LNCAP (cell line): ENCODE measurements at regions not wholly inside any gene's neighbourhood (a gene's known extent, or its start where the extent isn't known, plus 50 kb on each side); places are given as distances from the start of the nearest gene placed in this dataset.

Source experiments
- CTCF ChIP-seq: fragments of 450-650 bp; IDR thresholded peaks from 2 replicates; pipeline ENCODE4 v1.5.1; 2017; ENCODE audit warnings: mild to moderate bottlenecking

- TF ChIP-seq CTCF, result no peak
Observed at GRCh38 chr12:22916815-22917214, 291.8 kb downstream of the ETNK1 start.

DNA sequence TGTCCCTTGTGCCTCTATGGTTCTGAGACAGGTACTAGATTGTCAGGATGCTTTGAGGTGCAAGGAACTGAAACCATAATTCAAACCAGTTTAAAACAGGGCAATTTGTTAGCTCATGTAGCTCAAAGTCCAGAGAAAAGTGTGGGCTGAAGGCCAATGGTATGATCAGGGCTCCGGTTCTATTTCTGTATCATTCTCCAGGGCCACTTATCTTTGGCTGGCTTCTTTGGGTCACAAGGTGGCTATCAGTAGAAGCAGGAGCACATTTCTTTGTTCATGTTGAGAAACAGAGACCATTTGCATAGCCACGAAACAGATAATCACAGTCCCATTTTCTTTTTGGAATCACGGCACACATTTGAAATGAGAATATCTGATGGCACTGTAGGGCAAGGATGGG lies 294.9 kb downstream of the ETNK1 start:
- no peak for TF ChIP-seq CTCF

DNA sequence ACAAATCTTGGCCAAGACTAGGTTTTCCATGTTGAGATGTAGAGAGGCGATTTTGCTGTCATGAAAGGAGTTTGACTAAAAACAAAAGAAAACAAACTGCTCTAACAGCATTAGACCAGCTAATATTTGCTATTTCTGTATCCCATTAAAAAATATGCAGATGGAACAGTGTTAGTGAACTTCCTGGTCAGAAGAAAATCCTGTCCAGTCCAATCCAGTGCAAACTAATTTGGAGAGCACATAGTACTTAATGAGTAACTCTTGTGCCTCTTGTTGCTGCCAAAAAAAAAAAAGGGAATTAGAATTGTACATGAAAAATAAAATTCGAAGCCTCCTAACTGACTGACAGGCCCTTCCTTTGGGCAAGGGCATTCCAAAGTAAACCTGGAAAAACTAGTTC lies 298.8 kb downstream of the ETNK1 start:
- TF ChIP-seq CTCF, result no peak

DNA sequence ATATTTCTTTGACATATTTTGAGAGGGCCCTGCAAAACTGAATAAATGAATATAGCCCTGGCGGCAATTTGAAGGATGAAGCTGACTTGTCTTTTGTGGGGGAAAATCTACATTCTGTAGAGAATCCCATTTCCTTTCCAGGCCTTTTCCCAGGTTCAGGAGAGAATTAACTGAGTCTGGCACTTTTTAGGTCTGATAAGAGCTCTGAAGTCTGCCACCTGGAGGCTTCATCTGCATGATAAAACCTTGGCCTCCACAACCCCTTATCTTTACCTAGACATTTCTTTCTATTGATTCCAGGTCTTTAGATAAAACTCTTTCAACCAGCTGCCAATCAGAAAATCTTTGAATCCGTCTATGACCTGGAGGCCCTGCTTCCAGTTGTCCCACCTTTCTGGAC lies 299.4 kb downstream of the ETNK1 start:
- no peak for TF ChIP-seq CTCF

DNA sequence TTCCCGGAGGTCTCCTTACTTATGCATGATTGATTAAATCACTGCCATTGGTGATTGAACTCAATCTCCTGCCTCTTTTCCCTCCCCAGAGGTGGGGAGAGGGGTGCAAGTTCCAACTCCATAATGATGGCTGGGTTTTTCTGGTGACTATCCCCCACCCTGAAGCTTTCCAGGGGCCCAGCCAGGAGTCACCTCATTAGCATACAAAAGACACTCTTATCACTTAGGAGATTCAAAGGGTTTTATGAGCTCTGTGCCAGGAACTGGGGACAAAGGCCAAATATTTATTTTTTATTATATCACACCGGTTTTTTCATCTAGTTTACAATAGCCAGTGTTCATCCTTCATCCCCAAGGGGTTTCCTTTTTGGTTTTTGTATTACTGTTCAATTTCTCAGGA lies 300.7 kb downstream of the ETNK1 start:
- TF ChIP-seq CTCF, result no peak

DNA sequence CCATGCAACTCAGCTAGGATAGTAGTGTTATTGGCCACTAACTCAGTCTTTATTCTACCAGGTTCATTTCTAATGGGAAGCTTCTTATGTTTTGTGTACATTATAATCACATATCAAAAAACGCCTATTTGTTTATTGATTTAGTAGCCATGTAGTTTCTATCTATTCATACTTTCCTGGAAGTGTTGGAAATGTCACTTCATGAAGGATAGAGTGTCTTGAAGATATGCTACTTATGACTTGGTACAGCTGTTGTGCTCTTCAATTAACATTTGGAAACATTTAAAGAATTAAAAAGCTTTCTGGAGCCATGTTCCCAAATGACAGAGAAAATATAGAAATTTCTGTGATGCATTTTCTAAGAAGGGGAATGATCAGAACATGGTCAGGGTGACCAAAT lies 307.5 kb downstream of the ETNK1 start:
- no peak for TF ChIP-seq CTCF

- TF ChIP-seq CTCF, result no peak
Observed at GRCh38 chr12:22935090-22935489, 310.1 kb downstream of the ETNK1 start.

DNA sequence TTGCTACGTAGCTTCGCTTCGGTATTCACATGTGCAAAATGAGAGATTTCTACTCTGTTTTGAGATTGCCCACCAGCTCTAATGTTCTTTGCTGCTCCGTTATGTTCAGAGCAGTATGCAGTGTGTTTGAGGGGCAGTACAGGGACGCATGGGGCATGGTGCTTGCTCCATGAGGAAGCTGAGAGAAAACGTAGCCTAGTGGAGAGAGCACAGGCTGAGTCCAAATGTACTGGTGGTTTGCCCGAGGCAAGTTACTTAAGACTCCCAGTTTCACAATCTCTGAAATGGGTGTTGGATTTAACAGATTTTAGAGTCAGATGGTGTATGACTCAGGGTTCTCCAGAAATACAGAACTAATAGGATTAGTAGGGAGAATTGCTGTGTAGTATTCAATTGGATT lies 310.5 kb downstream of the ETNK1 start:
- TF ChIP-seq CTCF, result no peak
